ENCODE measurements at regions not wholly inside any gene's neighbourhood (a gene's known extent, or its start where the extent isn't known, plus 50 kb on each side); places are given as distances from the start of the nearest gene placed in this dataset.

GRCh38 chr18:64244571-64244970 is 95.7 kb upstream of the LINC00305 start:
- ATAC-seq, result no peak
- no peak for TF ChIP-seq ESRRG (CRISPR knock-in tag; IDR thresholded peaks at IDR 0.05)
- TF ChIP-seq TOX (CRISPR knock-in tag; IDR thresholded peaks at IDR 0.05; ENCODE audit: borderline replicate concordance), result no peak
- no peak for TF ChIP-seq ISL1 (CRISPR knock-in tag; IDR thresholded peaks at IDR 0.05)
- no peak for TF ChIP-seq RARB (CRISPR knock-in tag; IDR thresholded peaks at IDR 0.05)
- no peak for TF ChIP-seq TSHZ2 (CRISPR knock-in tag; IDR thresholded peaks at IDR 0.05)
- TF ChIP-seq ZNF70 (CRISPR knock-in tag; IDR thresholded peaks at IDR 0.05), result no peak
- TF ChIP-seq PATZ1 (CRISPR knock-in tag; IDR thresholded peaks at IDR 0.05; ENCODE audit: borderline replicate concordance), result no peak
- TF ChIP-seq ZFP30 (CRISPR knock-in tag; IDR thresholded peaks at IDR 0.05), result no peak
- TF ChIP-seq ZFP3 (CRISPR knock-in tag; IDR thresholded peaks at IDR 0.05), result no peak
- TF ChIP-seq CSDC2 (CRISPR knock-in tag; IDR thresholded peaks at IDR 0.05), result no peak
- TF ChIP-seq POU6F1 (CRISPR knock-in tag; IDR thresholded peaks at IDR 0.05; ENCODE audit: borderline replicate concordance, low read depth), result no peak
- no peak for TF ChIP-seq TCF4 (CRISPR knock-in tag; IDR thresholded peaks at IDR 0.05; ENCODE audit: borderline replicate concordance)
- TF ChIP-seq CSRNP3 (CRISPR knock-in tag; IDR thresholded peaks at IDR 0.05), result no peak
- no peak for TF ChIP-seq CREB5 (CRISPR knock-in tag; IDR thresholded peaks at IDR 0.05; ENCODE audit: low read depth)
- no peak for TF ChIP-seq ZNF565 (CRISPR knock-in tag; conservative IDR thresholded peaks at IDR 0.05; ENCODE audit: low read depth)
- no peak for TF ChIP-seq SNAI2 (CRISPR knock-in tag; IDR thresholded peaks at IDR 0.05)
- TF ChIP-seq BACH2 (CRISPR knock-in tag; IDR thresholded peaks at IDR 0.05; ENCODE audit: borderline replicate concordance), result no peak
- no peak for TF ChIP-seq ZNF8 (CRISPR knock-in tag; IDR thresholded peaks at IDR 0.05)

- ATAC-seq, result no peak
- no peak for TF ChIP-seq OSR1 (CRISPR knock-in tag; IDR thresholded peaks at IDR 0.05)
- TF ChIP-seq ARNTL (CRISPR knock-in tag; IDR thresholded peaks at IDR 0.05; ENCODE audit: borderline replicate concordance, low read depth), result no peak
- TF ChIP-seq ZNF565 (CRISPR knock-in tag; conservative IDR thresholded peaks at IDR 0.05; ENCODE audit: low read depth), result no peak
- TF ChIP-seq PATZ1 (CRISPR knock-in tag; IDR thresholded peaks at IDR 0.05; ENCODE audit: borderline replicate concordance), result no peak
- no peak for TF ChIP-seq ISL1 (CRISPR knock-in tag; IDR thresholded peaks at IDR 0.05)
- no peak for TF ChIP-seq POU6F1 (CRISPR knock-in tag; IDR thresholded peaks at IDR 0.05; ENCODE audit: borderline replicate concordance, low read depth)
- no peak for TF ChIP-seq TCF4 (CRISPR knock-in tag; IDR thresholded peaks at IDR 0.05; ENCODE audit: borderline replicate concordance)
- no peak for TF ChIP-seq GLIS3 (CRISPR knock-in tag; IDR thresholded peaks at IDR 0.05)
- no peak for TF ChIP-seq ZFP30 (CRISPR knock-in tag; IDR thresholded peaks at IDR 0.05)
- no peak for TF ChIP-seq CREB5 (CRISPR knock-in tag; IDR thresholded peaks at IDR 0.05; ENCODE audit: low read depth)
- no peak for TF ChIP-seq CSRNP3 (CRISPR knock-in tag; IDR thresholded peaks at IDR 0.05)
- no peak for TF ChIP-seq ESRRG (CRISPR knock-in tag; IDR thresholded peaks at IDR 0.05)
- no peak for TF ChIP-seq SNAI2 (CRISPR knock-in tag; IDR thresholded peaks at IDR 0.05)
- TF ChIP-seq PPARA (CRISPR knock-in tag; IDR thresholded peaks at IDR 0.05; ENCODE audit: borderline replicate concordance), result no peak
These were observed 91.4 kb upstream of the LINC00305 start for GRCh38 chr18:64240316-64240715.
